Skeletal muscle satellite cell (primary cell): ENCODE measurements at regions not wholly inside any gene's neighbourhood (a gene's known extent, or its start where the extent isn't known, plus 50 kb on each side); places are given as distances from the start of the nearest gene placed in this dataset.
A peak's percentile ranks its signal among the peaks of the same experiment; 100 is the strongest.

Experiments used
- H3K27me3 ChIP-seq: 2 replicates; pipeline ENCODE4 v1.7.0; 2013; ENCODE audit warnings: low read length; ENCODE audit not compliant: control insufficient read depth, insufficient read depth
- H3K36me3 ChIP-seq: 2 replicates; pipeline ENCODE4 v1.7.0; 2013; ENCODE audit warnings: mild to moderate bottlenecking, control low read depth, low read length; ENCODE audit not compliant: insufficient read depth
- H3K4me1 ChIP-seq: 2 replicates; pipeline ENCODE4 v1.7.0; 2013; ENCODE audit warnings: low read length; ENCODE audit not compliant: control insufficient read depth, insufficient read depth
- H3K4me2 ChIP-seq: 2 replicates; pipeline ENCODE4 v1.7.0; 2013; ENCODE audit warnings: mild to moderate bottlenecking, low read length
- H3K4me3 ChIP-seq: 2 replicates; pipeline ENCODE4 v1.7.0; 2013; ENCODE audit warnings: low read length
- H3K9ac ChIP-seq: 2 replicates; pipeline ENCODE4 v1.7.0; 2013; ENCODE audit warnings: mild to moderate bottlenecking, low read depth, low read length, moderate library complexity
- H3K9me3 ChIP-seq: replicated peaks from 2 replicates; pipeline ENCODE4 v1.7.0; 2013; ENCODE audit warnings: mild to moderate bottlenecking, control low read depth, low read length

GRCh38 chr7:81473236-81473635 lies 296.6 kb downstream of the HGF start:
- no peak overlapping the region for H3K9ac ChIP-seq
- no peaks in the 10 kb centered on the region for H3K36me3 ChIP-seq
- H3K4me2 ChIP-seq, result no peak overlapping the region
- no peaks in the 10 kb centered on the region for H3K9me3 ChIP-seq
- H3K4me1 ChIP-seq, result peaks cover 3% of the 10 kb centered on the region
- H3K27me3 ChIP-seq, result no peaks in the 10 kb centered on the region
- no peak overlapping the region for H3K4me3 ChIP-seq

DNA sequence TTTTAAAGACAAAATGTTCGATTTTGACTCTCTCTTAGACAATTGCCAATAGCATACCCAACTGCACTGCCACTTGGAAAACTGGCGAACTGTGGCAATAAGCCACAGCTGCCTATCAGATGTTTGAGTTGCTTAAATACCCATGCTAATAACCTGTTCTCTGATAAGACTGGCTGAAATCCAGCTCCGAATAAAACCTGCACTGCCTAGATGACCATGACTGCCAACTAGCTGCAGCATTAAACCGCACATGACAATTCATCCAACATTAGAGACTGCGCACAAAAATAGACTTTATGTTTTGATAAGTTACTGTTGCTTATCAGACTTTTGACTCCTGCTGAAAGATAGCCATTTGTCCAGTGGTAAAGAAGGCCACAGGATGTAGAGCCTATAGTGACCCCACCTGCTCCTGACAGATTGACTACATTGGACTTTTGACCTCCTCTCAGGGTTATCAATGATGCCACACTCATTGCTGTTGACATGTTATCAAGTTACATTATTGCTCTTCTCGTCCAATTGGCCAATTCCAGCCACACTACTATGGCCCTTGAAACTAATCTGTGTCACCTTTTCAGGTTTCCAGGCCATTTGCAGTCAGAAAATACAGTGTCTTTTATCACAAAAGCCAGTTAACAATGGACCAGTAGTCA lies 299.0 kb downstream of the HGF start:
- Histone ChIP-seq H3K4me1 (peaks cover 3% of the 10 kb centered on the region), H3K4me3 (no peak overlapping the region), H3K9me3 (no peaks in the 10 kb centered on the region), H3K4me2 (no peak overlapping the region), H3K9ac (no peak overlapping the region), H3K27me3 (no peaks in the 10 kb centered on the region), H3K36me3 (no peaks in the 10 kb centered on the region)

DNA sequence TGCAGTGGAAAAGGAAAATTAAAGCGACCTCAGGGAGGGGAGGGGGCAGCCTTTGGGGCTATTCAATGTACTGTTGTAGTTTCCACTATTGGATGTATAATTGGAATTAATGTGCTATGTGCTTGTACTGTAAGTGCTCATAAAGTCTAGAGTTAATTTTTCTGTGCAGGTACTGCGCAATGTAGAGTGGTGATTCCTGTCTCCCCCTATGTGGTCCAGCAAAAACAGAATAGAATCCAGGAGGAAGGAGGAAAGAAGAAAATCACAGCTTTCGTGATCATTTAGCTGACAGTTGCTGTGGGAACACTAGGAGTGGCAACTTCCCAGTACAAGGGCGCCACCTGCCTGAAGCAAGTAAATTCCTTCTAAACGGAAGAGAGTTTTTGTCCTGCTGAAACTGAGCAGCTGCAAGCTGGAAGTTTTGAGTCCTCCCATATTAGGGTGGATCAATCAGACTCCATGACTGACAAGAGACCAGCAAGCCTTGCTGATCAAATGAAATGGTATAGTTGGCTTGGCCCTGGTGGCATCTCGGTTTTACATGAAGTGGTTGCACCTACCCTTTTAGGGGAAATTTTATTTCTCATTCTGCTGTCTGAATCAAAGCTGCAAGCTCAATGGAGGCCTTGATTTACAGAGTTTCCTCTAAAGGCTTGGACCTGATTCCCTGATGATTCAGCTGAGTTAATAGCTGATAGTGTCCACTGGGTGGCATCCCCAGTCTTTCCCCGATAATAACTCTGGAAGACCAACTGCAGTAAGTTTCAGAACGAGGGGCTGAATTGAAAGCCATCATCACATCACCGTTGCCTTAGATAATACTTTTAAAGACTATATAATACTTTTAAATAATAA lies 299.8 kb downstream of the HGF start:
- Histone ChIP-seq H3K9me3 (no peaks in the 10 kb centered on the region), H3K4me2 (peak overlapping the region; percentile 29), H3K36me3 (no peaks in the 10 kb centered on the region), H3K9ac (no peak overlapping the region), H3K4me3 (no peak overlapping the region), H3K27me3 (no peaks in the 10 kb centered on the region), H3K4me1 (peaks cover 3% of the 10 kb centered on the region)

- Histone ChIP-seq H3K4me3 (no peak overlapping the region), H3K4me1 (peaks cover 3% of the 10 kb centered on the region), H3K27me3 (no peaks in the 10 kb centered on the region), H3K4me2 (peak overlapping the region; percentile 29), H3K9ac (no peak overlapping the region), H3K36me3 (no peaks in the 10 kb centered on the region), H3K9me3 (no peaks in the 10 kb centered on the region)
These were observed 300.5 kb downstream of the HGF start for GRCh38 chr7:81469153-81469868.

GRCh38 chr7:81468526-81468925 lies 301.3 kb downstream of the HGF start:
- no peak overlapping the region for H3K4me2 ChIP-seq
- no peaks in the 10 kb centered on the region for H3K36me3 ChIP-seq
- H3K4me3 ChIP-seq, result no peak overlapping the region
- peaks cover 3% of the 10 kb centered on the region for H3K4me1 ChIP-seq
- H3K9me3 ChIP-seq, result no peaks in the 10 kb centered on the region
- no peaks in the 10 kb centered on the region for H3K27me3 ChIP-seq
- no peak overlapping the region for H3K9ac ChIP-seq

GRCh38 chr7:81467964-81468363 lies 301.9 kb downstream of the HGF start:
- H3K27me3 ChIP-seq, result no peaks in the 10 kb centered on the region
- H3K4me2 ChIP-seq, result no peak overlapping the region
- H3K9ac ChIP-seq, result no peak overlapping the region
- no peak overlapping the region for H3K4me3 ChIP-seq
- H3K36me3 ChIP-seq, result no peaks in the 10 kb centered on the region
- H3K4me1 ChIP-seq, result peaks cover 6% of the 10 kb centered on the region
- no peaks in the 10 kb centered on the region for H3K9me3 ChIP-seq

- Histone ChIP-seq H3K4me2 (no peak overlapping the region), H3K4me3 (no peak overlapping the region), H3K9ac (no peak overlapping the region), H3K36me3 (no peaks in the 10 kb centered on the region), H3K9me3 (no peaks in the 10 kb centered on the region), H3K4me1 (peaks cover 11% of the 10 kb centered on the region), H3K27me3 (no peaks in the 10 kb centered on the region)
These were observed 307.2 kb downstream of the HGF start for GRCh38 chr7:81462672-81463071.

GRCh38 chr7:81460250-81461045 lies 309.4 kb downstream of the HGF start:
- Histone ChIP-seq H3K36me3 (no peaks in the 10 kb centered on the region), H3K9me3 (no peaks in the 10 kb centered on the region), H3K9ac (no peak overlapping the region), H3K4me2 (no peak overlapping the region), H3K4me1 (peaks cover 11% of the 10 kb centered on the region), H3K4me3 (no peak overlapping the region), H3K27me3 (no peaks in the 10 kb centered on the region)

GRCh38 chr7:81459485-81459884 lies 310.4 kb downstream of the HGF start:
- no peaks in the 10 kb centered on the region for H3K9me3 ChIP-seq
- H3K4me1 ChIP-seq, result peaks cover 11% of the 10 kb centered on the region
- H3K27me3 ChIP-seq, result no peaks in the 10 kb centered on the region
- H3K9ac ChIP-seq, result no peak overlapping the region
- no peak overlapping the region for H3K4me2 ChIP-seq
- H3K36me3 ChIP-seq, result no peaks in the 10 kb centered on the region
- no peak overlapping the region for H3K4me3 ChIP-seq

DNA sequence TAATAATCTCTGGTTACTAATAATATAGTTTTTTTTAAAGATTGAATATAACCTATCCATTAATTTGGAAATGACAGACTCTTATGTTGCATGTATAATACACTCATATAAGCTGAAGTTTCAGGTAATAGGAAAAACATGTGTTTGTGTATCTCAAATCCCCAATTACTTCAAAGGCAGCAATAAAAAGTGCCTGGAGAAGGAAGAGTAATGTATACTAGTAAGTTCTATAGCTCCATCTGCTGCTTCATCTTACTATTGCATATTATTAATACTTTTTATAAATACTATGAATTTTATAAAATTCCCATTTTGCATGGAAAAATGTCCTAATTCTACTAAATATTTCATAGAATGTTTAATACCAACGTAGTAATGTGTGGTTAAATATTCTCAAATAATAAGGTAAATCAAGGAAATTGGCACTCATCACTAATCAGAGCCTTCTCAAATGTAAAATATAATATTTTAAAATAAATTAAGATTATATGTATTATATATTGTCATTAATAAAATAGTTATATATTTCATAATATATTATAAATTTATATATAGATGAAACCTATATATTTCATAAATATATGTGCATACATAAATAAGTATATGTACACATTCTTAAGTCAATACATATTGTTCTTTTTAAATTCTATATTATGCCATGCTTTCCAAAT lies 311.9 kb downstream of the HGF start:
- H3K36me3 ChIP-seq, result no peaks in the 10 kb centered on the region
- no peaks in the 10 kb centered on the region for H3K9me3 ChIP-seq
- H3K4me3 ChIP-seq, result no peak overlapping the region
- H3K4me2 ChIP-seq, result no peak overlapping the region
- no peak overlapping the region for H3K9ac ChIP-seq
- H3K27me3 ChIP-seq, result no peaks in the 10 kb centered on the region
- peaks cover 8% of the 10 kb centered on the region for H3K4me1 ChIP-seq
